Panc1 (cell line): ENCODE measurements at regions not wholly inside any gene's neighbourhood (a gene's known extent, or its start where the extent isn't known, plus 50 kb on each side); places are given as distances from the start of the nearest gene placed in this dataset.

Source experiments
- ATAC-seq: fragments of 200-7000 bp; cut with Tn5 transposase; 2 replicates; pipeline ENCODE4 v1.9.1; 2020; ENCODE audit warnings: mild to moderate bottlenecking, moderate library complexity
- BruUV-seq: library from RNA; stranded (reverse); fragments of 400-500 nt; replicated peaks from 2 replicates; lab custom pipeline; 2021; lab: Mats Ljungman, UMichigan
- CTCF ChIA-PET: fragments of 300-600 bp; sonication (Branson Sonifier 250); formaldehyde crosslinking; loops from one replicate; lab custom pipeline; 2022; ENCODE audit warnings: antibody characterized with exemption; lab: Charles Lee
- POLR2A ChIA-PET: fragments of 300-600 bp; sonication (Branson Sonifier 250); formaldehyde crosslinking; loops from one replicate; lab custom pipeline; 2022; ENCODE audit warnings: antibody characterized with exemption; lab: Charles Lee
- DNase-seq: peaks from one replicate; pipeline ENCODE4 v3.0.0-alpha.2; 2010; ENCODE audit warnings: low read depth, low spot score
- H3K27ac ChIP-seq: 2 replicates; pipeline ENCODE4 v1.5.1; 2011; ENCODE audit warnings: mild to moderate bottlenecking, low read length, inconsistent platforms
- H3K27me3 ChIP-seq: fragments of 200-500 bp; sonication (Bioruptor generic); 2 replicates; pipeline ENCODE4 v1.6.0; 2014; ENCODE audit warnings: low read length, inconsistent platforms; ENCODE audit not compliant: control insufficient read depth, insufficient read depth
- H3K36me3 ChIP-seq: fragments of 200-500 bp; sonication (Bioruptor generic); 2 replicates; pipeline ENCODE4 v1.5.1; 2014; ENCODE audit warnings: inconsistent platforms, mild to moderate bottlenecking, low read length, moderate library complexity; ENCODE audit not compliant: control insufficient read depth, insufficient read depth
- H3K4me1 ChIP-seq: 2 replicates; pipeline ENCODE4 v1.5.1; 2011; ENCODE audit warnings: inconsistent platforms, mild to moderate bottlenecking, low read length, moderate library complexity; ENCODE audit not compliant: control insufficient read depth, insufficient read depth
- H3K4me3 ChIP-seq, 2 experiments: 2 replicates each; pipeline ENCODE4 v1.5.1; 2011 to 2012; ENCODE audit warnings: low read depth in 2 of 2, low read length in 2 of 2, mild to moderate bottlenecking in 2 of 2, inconsistent platforms in 1 of 2, moderate library complexity in 1 of 2
- H3K9me3 ChIP-seq: fragments of 200-500 bp; sonication (Bioruptor generic); 2 replicates; pipeline ENCODE4 v1.5.1; 2014; ENCODE audit warnings: low read depth, mild to moderate bottlenecking, inconsistent platforms, low read length, moderate library complexity; ENCODE audit not compliant: control insufficient read depth, insufficient read depth
- POLR2AphosphoS5 ChIP-seq: IDR thresholded peaks from 2 replicates; pipeline ENCODE4 v1.6.1; 2012; ENCODE audit warnings: mild to moderate bottlenecking, low read depth, low read length, moderate library complexity
- SIN3A ChIP-seq: IDR thresholded peaks from 2 replicates; pipeline ENCODE4 v1.6.1; 2012; ENCODE audit warnings: low read depth, mild to moderate bottlenecking, low read length, moderate library complexity, borderline replicate concordance; ENCODE audit not compliant: insufficient read depth
- TCF7L2 ChIP-seq: IDR thresholded peaks from 2 replicates; pipeline ENCODE4 v1.6.1; 2011; ENCODE audit warnings: mild to moderate bottlenecking, low read depth, low read length, inconsistent platforms
- in situ Hi-C: cut with HindIII; loops from 2 replicates; pipeline ENCODE4 v1.10.0; 2016; ENCODE audit warnings: low sequenced_read_pairs, low pct_unique_long_range_greater_than_20kb
- intact Hi-C: fragments of 100-400 bp; cut with micrococcal nuclease; formaldehyde crosslinking; loops from one replicate; pipeline ENCODE4 v1.10.0; 2022; ENCODE audit not compliant: unreplicated experiment
- TF ChIP-seq, protein P1 (sequence below): fragments of 450-650 bp; IDR thresholded peaks from 2 replicates; pipeline ENCODE4 v1.5.1; 2017; ENCODE audit warnings: mild to moderate bottlenecking
- TF ChIP-seq, protein P2 (sequence below), 2 experiments: IDR thresholded peaks; 2 replicates each; pipeline ENCODE4 v1.6.1; 2011 to 2012; ENCODE audit warnings: low read depth in 2 of 2, control low read depth in 1 of 2, low read length in 1 of 2, mild to moderate bottlenecking in 1 of 2, moderate library complexity in 1 of 2; ENCODE audit not compliant: insufficient read depth in 1 of 2

DNA sequence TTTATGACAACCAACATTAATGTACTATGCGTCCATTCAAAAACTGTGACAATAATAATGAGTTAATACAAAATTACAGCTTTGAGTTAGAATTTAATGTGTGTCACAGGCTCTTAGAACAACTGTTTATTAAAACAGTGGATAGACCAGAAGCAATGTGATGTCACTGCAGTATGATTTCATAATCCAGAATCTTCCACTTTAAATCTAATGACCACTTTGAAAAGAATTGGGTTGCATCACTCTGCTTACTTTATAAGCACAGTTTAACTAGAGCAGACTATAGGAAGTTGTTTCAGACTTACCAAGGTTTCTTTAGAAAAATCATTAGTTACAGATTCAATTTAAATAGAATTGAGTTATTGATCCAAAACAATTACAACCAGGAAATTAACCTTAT lies 758.5 kb downstream of the KCTD8 start:
- TF ChIP-seq, protein P1, sequence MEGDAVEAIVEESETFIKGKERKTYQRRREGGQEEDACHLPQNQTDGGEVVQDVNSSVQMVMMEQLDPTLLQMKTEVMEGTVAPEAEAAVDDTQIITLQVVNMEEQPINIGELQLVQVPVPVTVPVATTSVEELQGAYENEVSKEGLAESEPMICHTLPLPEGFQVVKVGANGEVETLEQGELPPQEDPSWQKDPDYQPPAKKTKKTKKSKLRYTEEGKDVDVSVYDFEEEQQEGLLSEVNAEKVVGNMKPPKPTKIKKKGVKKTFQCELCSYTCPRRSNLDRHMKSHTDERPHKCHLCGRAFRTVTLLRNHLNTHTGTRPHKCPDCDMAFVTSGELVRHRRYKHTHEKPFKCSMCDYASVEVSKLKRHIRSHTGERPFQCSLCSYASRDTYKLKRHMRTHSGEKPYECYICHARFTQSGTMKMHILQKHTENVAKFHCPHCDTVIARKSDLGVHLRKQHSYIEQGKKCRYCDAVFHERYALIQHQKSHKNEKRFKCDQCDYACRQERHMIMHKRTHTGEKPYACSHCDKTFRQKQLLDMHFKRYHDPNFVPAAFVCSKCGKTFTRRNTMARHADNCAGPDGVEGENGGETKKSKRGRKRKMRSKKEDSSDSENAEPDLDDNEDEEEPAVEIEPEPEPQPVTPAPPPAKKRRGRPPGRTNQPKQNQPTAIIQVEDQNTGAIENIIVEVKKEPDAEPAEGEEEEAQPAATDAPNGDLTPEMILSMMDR, result no peak
- no peak for TF ChIP-seq TCF7L2
- no peak for TF ChIP-seq SIN3A
- TF ChIP-seq, protein P2, sequence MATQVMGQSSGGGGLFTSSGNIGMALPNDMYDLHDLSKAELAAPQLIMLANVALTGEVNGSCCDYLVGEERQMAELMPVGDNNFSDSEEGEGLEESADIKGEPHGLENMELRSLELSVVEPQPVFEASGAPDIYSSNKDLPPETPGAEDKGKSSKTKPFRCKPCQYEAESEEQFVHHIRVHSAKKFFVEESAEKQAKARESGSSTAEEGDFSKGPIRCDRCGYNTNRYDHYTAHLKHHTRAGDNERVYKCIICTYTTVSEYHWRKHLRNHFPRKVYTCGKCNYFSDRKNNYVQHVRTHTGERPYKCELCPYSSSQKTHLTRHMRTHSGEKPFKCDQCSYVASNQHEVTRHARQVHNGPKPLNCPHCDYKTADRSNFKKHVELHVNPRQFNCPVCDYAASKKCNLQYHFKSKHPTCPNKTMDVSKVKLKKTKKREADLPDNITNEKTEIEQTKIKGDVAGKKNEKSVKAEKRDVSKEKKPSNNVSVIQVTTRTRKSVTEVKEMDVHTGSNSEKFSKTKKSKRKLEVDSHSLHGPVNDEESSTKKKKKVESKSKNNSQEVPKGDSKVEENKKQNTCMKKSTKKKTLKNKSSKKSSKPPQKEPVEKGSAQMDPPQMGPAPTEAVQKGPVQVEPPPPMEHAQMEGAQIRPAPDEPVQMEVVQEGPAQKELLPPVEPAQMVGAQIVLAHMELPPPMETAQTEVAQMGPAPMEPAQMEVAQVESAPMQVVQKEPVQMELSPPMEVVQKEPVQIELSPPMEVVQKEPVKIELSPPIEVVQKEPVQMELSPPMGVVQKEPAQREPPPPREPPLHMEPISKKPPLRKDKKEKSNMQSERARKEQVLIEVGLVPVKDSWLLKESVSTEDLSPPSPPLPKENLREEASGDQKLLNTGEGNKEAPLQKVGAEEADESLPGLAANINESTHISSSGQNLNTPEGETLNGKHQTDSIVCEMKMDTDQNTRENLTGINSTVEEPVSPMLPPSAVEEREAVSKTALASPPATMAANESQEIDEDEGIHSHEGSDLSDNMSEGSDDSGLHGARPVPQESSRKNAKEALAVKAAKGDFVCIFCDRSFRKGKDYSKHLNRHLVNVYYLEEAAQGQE (IDR thresholded peaks at IDR 0.05; ENCODE audit: insufficient read depth in 1 of 2, low read depth in 2 of 2, low read length in 1 of 2), result no peak
- no peak for TF ChIP-seq POLR2AphosphoS5
- no peaks in the 10 kb centered on the region for H3K4me1 ChIP-seq
- CTCF ChIA-PET, result no interaction called here
- no peaks in the 10 kb centered on the region for H3K36me3 ChIP-seq
- H3K27ac ChIP-seq, result no peak overlapping the region
- POLR2A ChIA-PET, result no interaction called here
- H3K4me3 ChIP-seq, result no peak overlapping the region
- no peak for ATAC-seq
- BruUV-seq, result no TSS peak
- no peaks in the 10 kb centered on the region for H3K9me3 ChIP-seq
- DNase-seq, result no peak
- in situ Hi-C loops, result no loop called here
- no peaks in the 10 kb centered on the region for H3K27me3 ChIP-seq
- intact Hi-C loops, result no loop called here

DNA sequence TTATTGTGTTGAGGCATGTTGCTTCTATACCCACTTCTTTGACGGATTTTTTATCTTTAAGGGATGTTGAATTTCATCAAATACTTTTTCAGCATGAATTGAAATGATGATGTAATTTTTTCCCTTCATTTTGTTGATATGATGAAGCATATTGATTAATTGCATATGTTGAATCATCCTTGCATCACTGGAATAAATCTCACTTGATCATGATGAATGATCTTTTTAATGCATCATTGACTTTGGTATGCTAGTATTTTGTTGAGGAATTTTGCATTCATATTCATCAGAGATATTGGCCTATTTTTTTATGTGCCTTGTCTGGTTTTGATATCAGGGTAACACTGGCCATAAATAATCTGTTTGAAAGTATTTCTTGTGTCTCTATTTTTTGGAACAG lies 754.7 kb downstream of the KCTD8 start:
- TF ChIP-seq, protein P2 (IDR thresholded peaks at IDR 0.05; ENCODE audit: insufficient read depth in 1 of 2, low read depth in 2 of 2, low read length in 1 of 2), result no peak
- TF ChIP-seq, protein P1, result no peak
- no peak for TF ChIP-seq POLR2AphosphoS5
- TF ChIP-seq TCF7L2, result no peak
- TF ChIP-seq SIN3A, result no peak
- intact Hi-C loops, result no loop called here
- in situ Hi-C loops, result no loop called here
- H3K9me3 ChIP-seq, result no peaks in the 10 kb centered on the region
- ATAC-seq, result no peak
- H3K27me3 ChIP-seq, result no peaks in the 10 kb centered on the region
- H3K27ac ChIP-seq, result no peak overlapping the region
- no TSS peak for BruUV-seq
- H3K4me3 ChIP-seq, result no peak overlapping the region
- CTCF ChIA-PET, result no interaction called here
- POLR2A ChIA-PET, result no interaction called here
- no peaks in the 10 kb centered on the region for H3K4me1 ChIP-seq
- H3K36me3 ChIP-seq, result no peaks in the 10 kb centered on the region
- no peak for DNase-seq
